GM06990 (cell line): ENCODE measurements at regions not wholly inside any gene's neighbourhood (a gene's known extent, or its start where the extent isn't known, plus 50 kb on each side); places are given as distances from the start of the nearest gene placed in this dataset.
"Not testable (repeated sequence)": the region's sequence is repeated elsewhere in the genome, so short reads cannot be mapped to it uniquely, and the experiment has no call there.

ENCODE experiments used
- DNase-seq: peaks from one replicate; pipeline ENCODE4 v3.0.0-alpha.2; 2011; ENCODE audit not compliant: insufficient read length; ENCODE audit errors: extremely low read depth
- H3K27me3 ChIP-seq: replicated peaks from 2 replicates; pipeline ENCODE4 v1.6.0; 2011; ENCODE audit warnings: low read length; ENCODE audit not compliant: control insufficient read depth, insufficient read depth
- H3K36me3 ChIP-seq: 2 replicates; pipeline ENCODE4 v1.5.1; 2011; ENCODE audit warnings: low read length; ENCODE audit not compliant: control insufficient read depth, insufficient read depth
- H3K4me3 ChIP-seq: replicated peaks from 2 replicates; pipeline ENCODE4 v1.5.1; 2011; ENCODE audit warnings: low read depth, mild to moderate bottlenecking, control low read depth, low read length
- CTCF ChIP-seq: IDR thresholded peaks from 2 replicates; pipeline ENCODE4 v1.5.1; 2011; ENCODE audit warnings: low read length, control low read depth, mild to moderate bottlenecking, inconsistent platforms; ENCODE audit not compliant: insufficient read depth, poor library complexity, severe bottlenecking

GRCh38 chr3:147256739-147257138, 149.6 kb downstream of the ZIC4 start:
- no peak overlapping the region for H3K4me3 ChIP-seq
- no peaks in the 10 kb centered on the region for H3K36me3 ChIP-seq
- H3K27me3 ChIP-seq: no peaks in the 10 kb centered on the region
- DNase-seq: no peak
- no peak for TF ChIP-seq CTCF

- no peak for DNase-seq
- no peak overlapping the region for H3K4me3 ChIP-seq
- no peaks in the 10 kb centered on the region for H3K27me3 ChIP-seq
- H3K36me3 ChIP-seq: no peaks in the 10 kb centered on the region
- no peak for TF ChIP-seq CTCF
Measured at GRCh38 chr3:147246906-147247305, 159.4 kb downstream of the ZIC4 start.

- not testable (repeated sequence) for H3K4me3 ChIP-seq, DNase-seq, H3K36me3 ChIP-seq, H3K27me3 ChIP-seq
Measured at GRCh38 chr3:147245638-147246037, 160.7 kb downstream of the ZIC4 start.

- H3K36me3 ChIP-seq, H3K4me3 ChIP-seq, DNase-seq, H3K27me3 ChIP-seq: not testable (repeated sequence)
Measured at GRCh38 chr3:147245022-147245421, 161.3 kb downstream of the ZIC4 start.

- no peak for DNase-seq
- no peak for TF ChIP-seq CTCF
Measured at GRCh38 chr3:147244397-147244796, 161.9 kb downstream of the ZIC4 start.

GRCh38 chr3:147240581-147240980, 165.8 kb downstream of the ZIC4 start:
- Histone ChIP-seq H3K36me3 (no peaks in the 10 kb centered on the region), H3K27me3 (no peaks in the 10 kb centered on the region), H3K4me3 (no peak overlapping the region)
- DNase-seq: no peak
- no peak for TF ChIP-seq CTCF

More at GRCh38 chr3:147244397-147244796, 161.9 kb downstream of the ZIC4 start:
- Histone ChIP-seq H3K4me3 (no peak overlapping the region), H3K36me3 (no peaks in the 10 kb centered on the region), H3K27me3 (no peaks in the 10 kb centered on the region)

GRCh38 chr3:147237991-147238390, 168.4 kb downstream of the ZIC4 start:
- H3K4me3 ChIP-seq: no peak overlapping the region
- no peak for DNase-seq
- no peak for TF ChIP-seq CTCF
- no peaks in the 10 kb centered on the region for H3K36me3 ChIP-seq
- H3K27me3 ChIP-seq: no peaks in the 10 kb centered on the region

- not testable (repeated sequence) for H3K4me3 ChIP-seq, H3K36me3 ChIP-seq, DNase-seq, H3K27me3 ChIP-seq
Measured at GRCh38 chr3:147231980-147232379, 174.4 kb downstream of the ZIC4 start.
